Parathyroid adenoma (tissue), 2 donors: ENCODE measurements at regions not wholly inside any gene's neighbourhood (a gene's known extent, or its start where the extent isn't known, plus 50 kb on each side); places are given as distances from the start of the nearest gene placed in this dataset.
"Not testable (repeated sequence)": the region's sequence is repeated elsewhere in the genome, so short reads cannot be mapped to it uniquely, and the experiment has no call there.

Experiments used
- H2AFZ ChIP-seq: fragments of 300-600 bp; sonication (generic); one replicate; pipeline ENCODE4 v1.7.0; 2017; ENCODE audit warnings: antibody characterized with exemption, mild to moderate bottlenecking
- H3K27ac ChIP-seq: fragments of 300-600 bp; sonication (generic); one replicate; pipeline ENCODE4 v1.7.0; 2017
- H3K27me3 ChIP-seq: fragments of 300-600 bp; sonication (generic); one replicate; pipeline ENCODE4 v1.7.0; 2017; ENCODE audit warnings: low read length; ENCODE audit not compliant: control insufficient read depth, insufficient read depth
- H3K36me3 ChIP-seq: fragments of 300-600 bp; sonication (generic); one replicate; pipeline ENCODE4 v1.7.0; 2017; ENCODE audit warnings: low read length; ENCODE audit not compliant: control insufficient read depth, insufficient read depth
- H3K4me1 ChIP-seq: fragments of 300-600 bp; sonication (generic); one replicate; pipeline ENCODE4 v1.7.0; 2017; ENCODE audit warnings: control low read depth
- H3K4me2 ChIP-seq: fragments of 300-600 bp; sonication (generic); one replicate; pipeline ENCODE4 v1.7.0; 2017; ENCODE audit warnings: low read length
- H3K4me3 ChIP-seq: fragments of 300-600 bp; sonication (generic); one replicate; pipeline ENCODE4 v1.7.0; 2017; ENCODE audit warnings: low read depth, low read length
- H3K79me2 ChIP-seq: fragments of 300-600 bp; sonication (generic); one replicate; pipeline ENCODE4 v1.7.0; 2017; ENCODE audit warnings: control low read depth
- H3K9ac ChIP-seq: fragments of 300-600 bp; sonication (generic); one replicate; pipeline ENCODE4 v1.7.0; 2017; ENCODE audit warnings: mild to moderate bottlenecking
- H3K9me3 ChIP-seq: fragments of 300-600 bp; sonication (generic); one replicate; pipeline ENCODE4 v1.7.0; 2017; ENCODE audit warnings: low read length; ENCODE audit not compliant: control insufficient read depth
- CTCF ChIP-seq: fragments of 300-600 bp; sonication (generic); IDR thresholded peaks from one replicate; pipeline ENCODE4 v1.7.0; 2017; ENCODE audit warnings: antibody characterized with exemption, mild to moderate bottlenecking
- donor health status: primary hyperparathyroidism.

GRCh38 chr10:125256026-125256425, 95.7 kb upstream of the CTBP2 start:
- H2AFZ ChIP-seq = no peak overlapping the region
- no peaks in the 10 kb centered on the region for H3K4me1 ChIP-seq
- no peaks in the 10 kb centered on the region for H3K79me2 ChIP-seq
- no peak overlapping the region for H3K4me3 ChIP-seq
- H3K27ac ChIP-seq = no peak overlapping the region
- TF ChIP-seq CTCF = no peak
- H3K27me3 ChIP-seq = no peaks in the 10 kb centered on the region
- no peak overlapping the region for H3K9ac ChIP-seq
- no peak overlapping the region for H3K4me2 ChIP-seq
- H3K36me3 ChIP-seq = no peaks in the 10 kb centered on the region
- H3K9me3 ChIP-seq = no peaks in the 10 kb centered on the region

GRCh38 chr10:125252937-125253336, 92.6 kb upstream of the CTBP2 start:
- Histone ChIP-seq H3K79me2 (no peaks in the 10 kb centered on the region), H3K36me3 (no peaks in the 10 kb centered on the region), H3K4me3 (no peak overlapping the region), H3K4me1 (no peaks in the 10 kb centered on the region), H3K9me3 (no peaks in the 10 kb centered on the region), H3K27me3 (no peaks in the 10 kb centered on the region), H2AFZ (no peak overlapping the region), H3K9ac (no peak overlapping the region), H3K4me2 (no peak overlapping the region), H3K27ac (no peak overlapping the region)
- TF ChIP-seq CTCF = no peak

GRCh38 chr10:125250834-125251233, 90.5 kb upstream of the CTBP2 start:
- H3K27ac ChIP-seq, H3K4me3 ChIP-seq, H3K4me2 ChIP-seq, H3K9ac ChIP-seq, H3K36me3 ChIP-seq, H3K79me2 ChIP-seq, H3K4me1 ChIP-seq, H2AFZ ChIP-seq, H3K9me3 ChIP-seq, H3K27me3 ChIP-seq: not testable (repeated sequence)

GRCh38 chr10:125249948-125250347, 89.6 kb upstream of the CTBP2 start:
- no peaks in the 10 kb centered on the region for H3K36me3 ChIP-seq
- no peaks in the 10 kb centered on the region for H3K79me2 ChIP-seq
- no peak overlapping the region for H2AFZ ChIP-seq
- H3K4me3 ChIP-seq = no peak overlapping the region
- H3K4me2 ChIP-seq = no peak overlapping the region
- no peak overlapping the region for H3K27ac ChIP-seq
- TF ChIP-seq CTCF = no peak
- no peak overlapping the region for H3K9ac ChIP-seq
- H3K27me3 ChIP-seq = no peaks in the 10 kb centered on the region
- no peaks in the 10 kb centered on the region for H3K9me3 ChIP-seq
- H3K4me1 ChIP-seq = no peaks in the 10 kb centered on the region

- Histone ChIP-seq H2AFZ (no peak overlapping the region), H3K9me3 (no peaks in the 10 kb centered on the region), H3K9ac (no peak overlapping the region), H3K79me2 (no peaks in the 10 kb centered on the region), H3K36me3 (no peaks in the 10 kb centered on the region), H3K4me2 (no peak overlapping the region), H3K27ac (no peak overlapping the region), H3K27me3 (no peaks in the 10 kb centered on the region), H3K4me3 (no peak overlapping the region), H3K4me1 (no peaks in the 10 kb centered on the region)
- no peak for TF ChIP-seq CTCF
Observed at GRCh38 chr10:125248489-125248888, 88.1 kb upstream of the CTBP2 start.
